ENCODE measurements at regions not wholly inside any gene's neighbourhood (a gene's known extent, or its start where the extent isn't known, plus 50 kb on each side); places are given as distances from the start of the nearest gene placed in this dataset.

- H3K4me3 ChIP-seq (replicated peaks in 1 of 2; ENCODE audit: low read depth in 2 of 2, low read length in 2 of 2) = no peak overlapping the region
- TF ChIP-seq CTCF (IDR thresholded peaks at IDR 0.05; ENCODE audit: low read depth, low read length) = no peak
- DNase-seq (ENCODE audit: low read depth in 2 of 2) = no peak
These were observed 62.0 kb upstream of the LGALSL start for GRCh38 chr2:64391940-64392339.

- no peak overlapping the region for H3K4me3 ChIP-seq (replicated peaks in 1 of 2; ENCODE audit: low read depth in 2 of 2, low read length in 2 of 2)
- TF ChIP-seq CTCF (IDR thresholded peaks at IDR 0.05; ENCODE audit: low read depth, low read length) = no peak
- DNase-seq (ENCODE audit: low read depth in 2 of 2) = no peak
These were observed 61.4 kb upstream of the LGALSL start for GRCh38 chr2:64392529-64392928.

- no peak for DNase-seq (ENCODE audit: low read depth in 2 of 2)
- H3K4me3 ChIP-seq (replicated peaks in 1 of 2; ENCODE audit: low read depth in 2 of 2, low read length in 2 of 2) = no peak overlapping the region
- TF ChIP-seq CTCF (IDR thresholded peaks at IDR 0.05; ENCODE audit: low read depth, low read length) = no peak
These were observed 60.5 kb upstream of the LGALSL start for GRCh38 chr2:64393383-64394010.

GRCh38 chr2:64394153-64394552 is 59.8 kb upstream of the LGALSL start:
- no peak for DNase-seq (ENCODE audit: low read depth in 2 of 2)
- no peak overlapping the region for H3K4me3 ChIP-seq (replicated peaks in 1 of 2; ENCODE audit: low read depth in 2 of 2, low read length in 2 of 2)
- TF ChIP-seq CTCF (IDR thresholded peaks at IDR 0.05; ENCODE audit: low read depth, low read length) = no peak

GRCh38 chr2:64396001-64396400 is 58.0 kb upstream of the LGALSL start:
- DNase-seq (ENCODE audit: low read depth in 2 of 2) = no peak
- no peak overlapping the region for H3K4me3 ChIP-seq (replicated peaks in 1 of 2; ENCODE audit: low read depth in 2 of 2, low read length in 2 of 2)
- no peak for TF ChIP-seq CTCF (IDR thresholded peaks at IDR 0.05; ENCODE audit: low read depth, low read length)

GRCh38 chr2:64396551-64396950 is 57.4 kb upstream of the LGALSL start:
- TF ChIP-seq CTCF (IDR thresholded peaks at IDR 0.05; ENCODE audit: low read depth, low read length) = no peak
- DNase-seq (ENCODE audit: low read depth in 2 of 2) = no peak

GRCh38 chr2:64398516-64399129 is 55.3 kb upstream of the LGALSL start:
- no peak overlapping the region for H3K4me3 ChIP-seq (replicated peaks in 1 of 2; ENCODE audit: low read depth in 2 of 2, low read length in 2 of 2)
- no peak for TF ChIP-seq CTCF (IDR thresholded peaks at IDR 0.05; ENCODE audit: low read depth, low read length)
- DNase-seq (ENCODE audit: low read depth in 2 of 2) = no peak

More at GRCh38 chr2:64396551-64396950, 57.4 kb upstream of the LGALSL start:
- no peak overlapping the region for H3K4me3 ChIP-seq (replicated peaks in 1 of 2; ENCODE audit: low read depth in 2 of 2, low read length in 2 of 2)
